Activated CD4-positive, alpha-beta T cell treated with anti-CD3 and anti-CD28 coated beads, Interleukin-2, Interleukin-6, amounts not matched to agents 100 ng/mL and 50 ng/mL, durations not matched to agents 16 hours and 8 hours (primary cell): ENCODE measurements at regions not wholly inside any gene's neighbourhood (a gene's known extent, or its start where the extent isn't known, plus 50 kb on each side); places are given as distances from the start of the nearest gene placed in this dataset.
"Not testable (repeated sequence)": the region's sequence is repeated elsewhere in the genome, so short reads cannot be mapped to it uniquely, and the experiment has no call there.

ENCODE experiments used
- DNase-seq: peaks from one replicate; pipeline ENCODE4 v3.0.0-alpha.2; 2020

- no peak for DNase-seq
These were observed 1043.8 kb upstream of the EDIL3 start for GRCh38 chr5:85428426-85428934.

DNA sequence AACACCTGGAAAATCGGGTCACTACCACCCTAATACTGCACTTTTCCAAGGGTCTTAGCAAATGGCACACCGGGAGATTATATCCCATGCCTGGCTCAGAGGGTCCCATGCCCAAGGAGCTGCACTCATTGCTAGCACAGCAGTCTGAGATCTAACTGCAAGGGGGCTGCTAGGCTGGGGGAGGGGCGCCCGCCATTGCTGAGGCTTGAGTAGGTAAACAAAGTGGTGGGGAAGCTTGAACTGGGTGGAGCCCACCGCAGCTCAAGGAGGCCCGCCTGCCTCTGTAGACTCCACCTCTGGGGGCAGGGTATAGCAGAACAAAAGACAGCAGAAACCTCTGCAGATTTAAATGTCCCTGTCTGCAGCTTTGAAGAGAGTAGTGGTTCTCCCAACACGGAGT is 1047.0 kb upstream of the EDIL3 start:
- DNase-seq, result not testable (repeated sequence)

DNA sequence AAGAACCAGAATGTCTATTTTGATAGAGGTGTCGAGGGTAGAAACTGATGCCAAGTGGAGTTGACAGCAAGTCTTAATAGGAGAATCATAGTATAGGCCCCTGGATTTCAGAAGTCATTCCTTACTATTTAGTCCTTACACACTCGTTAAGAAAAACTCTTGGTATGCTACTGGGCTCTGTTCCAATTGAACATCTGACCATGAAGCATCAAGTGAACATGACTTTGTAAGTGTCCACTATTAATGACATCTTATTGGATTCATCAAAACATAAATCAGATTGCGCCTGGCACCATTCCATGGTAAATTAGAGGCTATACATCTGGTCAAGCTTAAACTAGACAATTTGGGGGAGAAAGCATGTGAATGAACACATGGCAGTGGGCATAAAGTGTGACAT is 1056.5 kb upstream of the EDIL3 start:
- DNase-seq, result no peak

DNA sequence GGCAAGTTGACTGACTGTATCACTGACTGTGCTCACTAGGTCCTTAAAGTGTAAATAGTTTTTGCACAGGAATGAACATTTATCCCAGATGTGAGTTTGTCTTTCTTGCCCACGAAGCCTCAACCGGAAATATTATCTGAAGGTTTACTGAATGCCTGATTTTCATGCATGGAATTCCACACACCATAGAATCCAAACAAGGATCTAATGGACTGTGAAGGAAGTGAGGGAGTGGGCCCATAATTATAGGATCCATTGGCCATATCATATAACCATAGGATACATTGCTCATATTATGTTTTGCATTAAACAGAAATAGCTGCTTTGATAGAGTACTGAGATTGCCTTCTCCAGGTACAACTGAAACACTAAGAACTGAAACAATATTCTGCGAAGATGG is 1057.2 kb upstream of the EDIL3 start:
- no peak for DNase-seq

DNA sequence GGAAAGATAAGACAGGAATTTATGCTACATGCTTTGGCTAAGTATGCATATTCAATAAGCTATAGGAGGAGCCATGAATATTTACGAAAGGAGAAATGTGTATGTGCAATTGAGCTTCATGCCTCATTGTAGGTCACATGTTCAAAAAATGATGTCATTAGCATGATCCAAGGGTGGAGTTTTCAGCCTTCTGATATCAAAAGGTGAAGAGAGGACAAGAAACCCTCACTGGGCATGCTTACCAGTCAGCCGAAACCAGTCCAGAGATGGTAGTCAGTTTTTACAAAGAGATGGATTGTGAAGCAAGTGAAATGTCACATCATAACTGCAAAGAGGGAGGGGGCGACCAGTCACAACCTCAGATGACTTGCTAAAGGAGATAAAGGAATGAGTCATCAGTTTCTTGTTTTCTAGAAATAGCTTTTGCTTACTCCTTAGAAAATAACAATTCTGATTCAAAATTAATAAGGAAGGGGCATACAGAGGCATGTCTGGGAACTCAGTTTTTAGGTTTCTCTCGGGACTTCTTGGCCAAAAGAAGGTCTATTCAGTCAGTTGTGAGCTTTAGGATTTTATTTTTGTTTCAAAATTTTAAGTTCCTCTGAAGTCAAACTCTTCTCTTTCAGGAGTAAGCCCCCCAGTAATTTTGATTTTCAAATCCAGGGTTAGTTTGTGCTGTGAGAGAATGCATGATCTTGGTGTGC is 1067.8 kb upstream of the EDIL3 start:
- DNase-seq, result no peak

GRCh38 chr5:85453026-85453349 is 1068.3 kb upstream of the EDIL3 start:
- DNase-seq, result no peak

- DNase-seq, result no peak
These were observed 1073.6 kb upstream of the EDIL3 start for GRCh38 chr5:85458319-85458718.

GRCh38 chr5:85462957-85463356 is 1078.3 kb upstream of the EDIL3 start:
- no peak for DNase-seq

DNA sequence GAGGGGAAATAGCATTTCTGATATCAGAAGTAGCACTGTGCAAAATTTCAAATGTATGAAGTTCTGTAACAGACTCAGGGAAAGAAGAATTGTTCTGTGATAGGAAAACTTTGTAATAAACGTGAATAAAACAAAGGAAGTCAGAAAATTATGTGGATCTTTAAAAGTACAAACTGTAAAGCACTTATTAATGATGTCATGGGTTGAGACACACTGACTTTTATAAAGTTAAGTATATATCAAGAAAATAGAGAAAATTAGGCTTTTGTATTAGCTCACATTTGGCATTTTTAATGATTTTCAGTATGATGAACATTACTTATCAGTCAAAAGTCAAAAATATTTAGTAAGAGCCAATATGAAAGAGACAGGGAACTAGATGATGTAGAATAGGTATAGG is 1081.7 kb upstream of the EDIL3 start:
- no peak for DNase-seq

DNA sequence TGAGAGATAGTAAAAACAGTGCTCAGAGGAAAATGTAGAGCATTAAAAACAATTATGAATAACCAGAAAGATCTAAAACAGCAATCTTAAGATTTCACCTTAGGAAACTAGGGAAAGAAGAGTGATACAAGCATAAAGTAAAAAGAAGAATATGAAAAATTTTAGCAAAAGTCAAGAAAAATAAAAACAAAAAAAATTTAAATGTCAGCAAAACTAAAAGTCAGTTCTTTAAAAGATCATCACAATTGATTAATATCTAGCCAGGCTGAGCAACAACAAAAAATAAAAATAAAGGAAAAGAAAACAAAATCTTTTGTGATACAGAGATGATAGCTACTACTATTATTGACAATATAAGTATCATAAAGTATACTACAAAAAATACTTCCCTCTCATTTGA is 1088.1 kb upstream of the EDIL3 start:
- DNase-seq, result no peak

DNA sequence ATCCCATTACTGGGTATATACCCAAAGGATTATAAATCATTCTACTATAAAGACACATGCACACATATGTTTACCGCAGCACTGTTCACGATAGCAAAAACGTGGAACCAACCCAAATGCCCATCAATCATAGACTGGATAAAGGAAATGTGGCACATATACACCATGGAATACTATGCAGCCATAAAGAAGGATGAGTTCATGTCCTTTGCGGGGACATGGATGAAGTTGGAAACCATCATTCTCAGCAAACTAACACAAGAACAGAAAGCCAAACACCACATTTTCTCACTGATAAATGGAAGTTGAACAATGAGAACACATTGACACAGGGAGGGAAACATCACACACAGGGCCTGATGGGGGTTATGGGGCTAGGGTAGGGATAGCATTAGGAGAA is 1090.5 kb upstream of the EDIL3 start:
- not testable (repeated sequence) for DNase-seq

DNA sequence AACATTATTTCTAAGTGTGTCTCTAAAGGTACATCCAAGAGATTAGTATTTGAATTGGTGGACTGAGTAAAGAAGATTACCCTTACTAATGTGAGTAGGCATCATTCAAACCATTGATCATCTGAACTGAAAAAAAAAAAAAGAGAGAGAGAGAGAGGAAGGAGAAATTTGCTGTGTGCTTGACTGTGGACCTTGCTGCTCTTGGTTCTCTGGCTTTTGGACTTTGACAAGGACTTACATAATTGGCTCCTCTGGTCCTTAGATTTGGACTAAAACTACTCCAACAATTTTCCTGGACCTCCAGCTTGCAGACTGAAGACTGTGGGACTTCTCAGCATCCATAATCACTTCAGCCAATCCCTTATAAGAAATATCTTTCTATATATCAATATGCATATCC is 1091.9 kb upstream of the EDIL3 start:
- no peak for DNase-seq

DNA sequence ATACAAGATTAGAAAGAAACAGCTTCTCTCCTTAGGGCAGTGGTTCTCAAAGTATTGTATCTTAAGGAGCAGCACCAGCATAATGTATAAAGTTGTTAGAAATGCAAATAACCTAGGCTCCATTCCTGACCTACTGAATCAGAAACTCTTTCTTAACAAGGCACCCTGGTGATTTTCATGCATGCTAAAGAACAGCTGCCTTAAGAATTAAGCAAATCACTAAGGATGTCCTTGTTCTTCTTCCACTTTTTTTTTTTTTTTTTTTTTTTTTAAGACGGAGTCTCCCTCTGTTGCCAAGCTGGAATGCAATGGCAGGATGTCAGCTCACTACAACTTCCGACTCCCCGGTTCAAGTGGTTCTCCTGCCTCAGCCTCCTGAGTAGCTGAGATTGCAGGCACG is 1095.2 kb upstream of the EDIL3 start:
- no peak for DNase-seq

- DNase-seq, result no peak
These were observed 1100.4 kb upstream of the EDIL3 start for GRCh38 chr5:85484982-85485574.

GRCh38 chr5:85488295-85488694 is 1103.6 kb upstream of the EDIL3 start:
- no peak for DNase-seq

- DNase-seq, result no peak
These were observed 1116.2 kb upstream of the EDIL3 start for GRCh38 chr5:85500869-85501268.

- DNase-seq, result no peak
These were observed 1104.8 kb upstream of the COX7C start for GRCh38 chr5:85512896-85513295.

GRCh38 chr5:85515588-85515987 is 1102.2 kb upstream of the COX7C start:
- no peak for DNase-seq

- no peak for DNase-seq
These were observed 1100.4 kb upstream of the COX7C start for GRCh38 chr5:85517386-85517785.

DNA sequence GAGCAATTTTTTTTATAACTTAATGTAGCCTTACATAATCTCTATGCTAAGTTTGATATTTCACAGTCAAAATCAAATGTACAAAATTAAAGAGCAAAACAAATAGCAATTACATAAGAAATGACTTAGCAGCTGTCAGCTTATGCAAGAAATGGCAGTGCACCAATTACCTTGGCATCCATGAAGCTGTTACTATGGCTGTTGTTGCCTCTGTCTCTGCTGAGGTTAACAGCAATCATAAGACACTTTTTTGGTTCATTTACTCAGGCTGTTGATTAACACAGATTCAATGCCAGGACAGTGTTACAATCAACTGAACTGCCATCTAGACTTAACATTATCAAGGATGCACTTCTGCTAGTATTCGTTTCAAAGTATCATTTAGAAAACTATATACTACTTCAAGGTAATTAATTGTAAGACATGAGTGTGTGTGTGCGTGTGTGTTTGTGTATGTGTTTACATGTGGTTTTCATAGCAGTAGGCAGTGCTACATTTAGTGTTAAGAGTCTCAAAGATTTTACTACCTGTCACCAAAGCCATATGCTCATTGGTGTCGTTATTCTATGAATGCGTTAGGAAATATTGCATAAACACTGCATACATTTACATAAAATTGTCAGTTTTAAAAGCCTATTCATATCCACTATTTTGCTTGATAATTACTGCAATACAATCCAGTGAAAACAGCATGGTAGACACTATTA is 1084.2 kb upstream of the COX7C start:
- DNase-seq, result no peak

- DNase-seq, result no peak
These were observed 1079.4 kb upstream of the COX7C start for GRCh38 chr5:85538362-85538761.

DNA sequence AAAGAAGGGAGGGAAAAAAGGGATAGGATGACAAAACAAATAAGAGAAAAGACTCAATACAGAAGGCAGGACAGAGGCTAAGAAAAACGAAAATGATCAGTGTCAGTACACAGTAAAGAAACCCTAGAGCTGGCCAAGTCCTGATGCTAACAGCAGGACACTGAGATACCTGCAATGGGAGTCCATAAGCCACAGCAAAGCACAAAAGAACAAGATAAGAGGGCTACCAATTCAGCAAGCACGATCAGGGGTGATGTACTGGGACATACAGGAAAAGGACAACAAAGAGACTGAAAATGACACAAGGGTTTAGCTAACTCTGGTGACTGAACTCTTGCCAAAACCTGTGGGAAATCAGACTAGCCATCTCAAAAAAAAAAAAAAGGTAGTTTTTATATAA is 1072.6 kb upstream of the COX7C start:
- DNase-seq, result no peak

GRCh38 chr5:85549229-85549628 is 1068.5 kb upstream of the COX7C start:
- no peak for DNase-seq

DNA sequence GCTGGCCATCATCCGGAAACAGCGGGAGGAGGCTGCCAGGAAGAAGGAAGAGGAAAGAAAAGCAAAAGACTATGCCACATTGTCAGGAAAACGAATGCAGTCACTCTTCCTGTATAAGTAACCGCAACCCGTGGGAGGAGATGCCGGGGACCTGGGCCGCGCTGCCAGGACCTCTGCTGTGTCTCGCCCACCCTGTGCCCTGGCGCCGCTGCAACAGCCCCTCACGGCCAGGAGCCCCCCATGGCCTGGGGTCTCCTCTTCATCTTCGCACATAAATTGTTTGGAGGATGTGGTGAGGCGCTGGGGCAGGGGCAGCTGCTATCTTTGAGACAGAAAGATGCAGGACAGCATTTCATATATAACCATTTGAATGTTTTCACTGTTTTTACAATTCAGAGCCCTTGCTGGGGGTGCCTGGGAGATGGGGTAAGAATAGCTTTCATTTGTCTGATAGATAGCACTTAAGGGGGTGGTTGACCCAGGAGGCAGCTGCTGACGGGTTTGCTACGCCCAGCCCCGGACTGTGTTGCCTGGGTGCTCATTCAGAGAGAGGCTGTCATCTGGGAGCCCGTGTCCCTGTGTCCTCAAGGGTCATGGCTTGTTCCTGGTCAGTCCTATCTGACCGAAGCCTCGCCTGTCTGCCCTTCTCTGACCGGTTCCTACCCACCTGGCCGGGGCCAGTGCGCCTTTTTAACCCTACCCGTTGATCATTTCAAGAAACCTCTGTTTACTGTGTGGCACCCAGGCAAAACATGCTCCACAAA is 1067.7 kb upstream of the COX7C start:
- DNase-seq, result no peak
